OCI-LY7 (cell line): ENCODE measurements at regions not wholly inside any gene's neighbourhood (a gene's known extent, or its start where the extent isn't known, plus 50 kb on each side); places are given as distances from the start of the nearest gene placed in this dataset.

Source experiments
- BruUV-seq: library from RNA; stranded (reverse); fragments of 400-500 nt; replicated peaks from 2 replicates; lab custom pipeline; 2021; lab: Mats Ljungman, UMichigan
- CTCF ChIA-PET: fragments of 300-600 bp; sonication (Branson Sonifier 250); formaldehyde crosslinking; loops from one replicate; lab custom pipeline; 2022; ENCODE audit warnings: antibody characterized with exemption; ENCODE audit not compliant: unreplicated experiment; lab: Charles Lee
- POLR2A ChIA-PET: fragments of 300-600 bp; sonication (Branson Sonifier 250); formaldehyde crosslinking; loops from one replicate; lab custom pipeline; 2022; ENCODE audit warnings: antibody characterized with exemption; lab: Charles Lee
- DNase-seq: peaks from one replicate; pipeline ENCODE4 v3.0.0-alpha.2; 2015; ENCODE audit warnings: low spot score
- H2AFZ ChIP-seq: fragments of 200-600 bp; sonication (generic), shearing (Covaris generic); 2 replicates; pipeline ENCODE4 v1.6.1; 2014; ENCODE audit warnings: mild to moderate bottlenecking, antibody characterized with exemption, low read length, moderate library complexity
- H3K27ac ChIP-seq: fragments of 200-600 bp; sonication (generic); 2 replicates; pipeline ENCODE4 v1.5.1; 2014; ENCODE audit warnings: mixed run types, low read depth, mild to moderate bottlenecking, moderate library complexity, low read length, inconsistent platforms; ENCODE audit not compliant: poor library complexity, severe bottlenecking
- H3K36me3 ChIP-seq: fragments of 200-600 bp; sonication (generic); 2 replicates; pipeline ENCODE4 v1.6.1; 2014; ENCODE audit warnings: mild to moderate bottlenecking, antibody characterized with exemption, low read length, moderate library complexity, mixed read lengths; ENCODE audit not compliant: insufficient read depth
- H3K4me1 ChIP-seq: fragments of 200-600 bp; sonication (generic); 2 replicates; pipeline ENCODE4 v1.5.1; 2014; ENCODE audit warnings: mild to moderate bottlenecking, low read length; ENCODE audit not compliant: insufficient read depth, poor library complexity, severe bottlenecking
- H3K4me2 ChIP-seq: fragments of 200-600 bp; sonication (generic); 2 replicates; pipeline ENCODE4 v1.6.1; 2014; ENCODE audit warnings: mild to moderate bottlenecking, low read length
- H3K4me3 ChIP-seq: fragments of 200-600 bp; sonication (generic); 2 replicates; pipeline ENCODE4 v1.5.1; 2014; ENCODE audit warnings: mild to moderate bottlenecking, low read depth, low read length; ENCODE audit not compliant: poor library complexity, severe bottlenecking
- H3K79me2 ChIP-seq: fragments of 200-600 bp; sonication (generic); 2 replicates; pipeline ENCODE4 v1.6.1; 2016; ENCODE audit warnings: low read depth, mild to moderate bottlenecking, low read length, moderate library complexity, mixed read lengths; ENCODE audit not compliant: insufficient read depth
- H3K9me2 ChIP-seq: fragments of 200-600 bp; sonication (generic); 2 replicates; pipeline ENCODE4 v1.6.1; 2016; ENCODE audit warnings: mild to moderate bottlenecking, low read length, mixed read lengths; ENCODE audit not compliant: insufficient read depth
- H3K9me3 ChIP-seq: fragments of 200-600 bp; sonication (generic); 2 replicates; pipeline ENCODE4 v1.6.1; 2014; ENCODE audit warnings: mild to moderate bottlenecking, mixed run types, low read length, mixed read lengths
- H4K20me1 ChIP-seq: fragments of 200-600 bp; sonication (generic); 2 replicates; pipeline ENCODE4 v1.6.1; 2014; ENCODE audit warnings: mild to moderate bottlenecking, antibody characterized with exemption, low read length, moderate library complexity, mixed read lengths; ENCODE audit not compliant: insufficient read depth
- CTCF ChIP-seq: fragments of 200-600 bp; sonication (generic); conservative IDR thresholded peaks from 2 replicates; pipeline ENCODE4 v1.5.1; 2014; ENCODE audit warnings: mild to moderate bottlenecking, antibody characterized with exemption, low read length, moderate library complexity, mixed read lengths
- EZH2phosphoT487 ChIP-seq: fragments of 200-600 bp; sonication (generic); IDR thresholded peaks from 2 replicates; pipeline ENCODE4 v1.6.1; 2018; ENCODE audit warnings: low read depth, borderline replicate concordance, mild to moderate bottlenecking, mixed run types, antibody characterized with exemption, low read length, moderate library complexity, mixed read lengths
- intact Hi-C: fragments of 100-400 bp; cut with micrococcal nuclease; formaldehyde crosslinking; loops from one replicate; pipeline ENCODE4 v1.10.0; 2022; ENCODE audit not compliant: unreplicated experiment

GRCh38 chr4:19375931-19376330, 875.8 kb upstream of the SLIT2 start:
- no peak overlapping the region for H3K27ac ChIP-seq
- DNase-seq: no peak
- H4K20me1 ChIP-seq: no peaks in the 10 kb centered on the region
- H3K36me3 ChIP-seq: no peaks in the 10 kb centered on the region
- no peak overlapping the region for H3K4me3 ChIP-seq
- intact Hi-C loops: no loop called here
- TF ChIP-seq EZH2phosphoT487: no peak
- H3K79me2 ChIP-seq: no peaks in the 10 kb centered on the region
- no peaks in the 10 kb centered on the region for H3K9me2 ChIP-seq
- BruUV-seq: no TSS peak
- H3K4me1 ChIP-seq: no peaks in the 10 kb centered on the region
- POLR2A ChIA-PET: no interaction called here
- H3K9me3 ChIP-seq: no peaks in the 10 kb centered on the region
- no peak overlapping the region for H3K4me2 ChIP-seq
- no peak overlapping the region for H2AFZ ChIP-seq
- CTCF ChIA-PET: no interaction called here

- intact Hi-C loops: no loop called here
- Histone ChIP-seq H3K9me3 (no peaks in the 10 kb centered on the region), H3K79me2 (no peaks in the 10 kb centered on the region), H3K36me3 (no peaks in the 10 kb centered on the region), H3K9me2 (no peaks in the 10 kb centered on the region), H3K4me1 (no peaks in the 10 kb centered on the region), H4K20me1 (no peaks in the 10 kb centered on the region), H3K27ac (no peak overlapping the region), H3K4me3 (no peak overlapping the region), H3K4me2 (no peak overlapping the region), H2AFZ (no peak overlapping the region)
- TF ChIP-seq EZH2phosphoT487: no peak
- no peak for TF ChIP-seq CTCF
- no TSS peak for BruUV-seq
- DNase-seq: no peak
- ChIA-PET POLR2A (no interaction called here), CTCF (no interaction called here)
Observed at GRCh38 chr4:19375136-19375804, 876.4 kb upstream of the SLIT2 start.

- no peaks in the 10 kb centered on the region for H4K20me1 ChIP-seq
- no peaks in the 10 kb centered on the region for H3K9me3 ChIP-seq
- H3K79me2 ChIP-seq: no peaks in the 10 kb centered on the region
- no peak overlapping the region for H3K4me2 ChIP-seq
- H3K9me2 ChIP-seq: no peaks in the 10 kb centered on the region
- H2AFZ ChIP-seq: no peak overlapping the region
- no peak for TF ChIP-seq CTCF
- intact Hi-C loops: no loop called here
- H3K36me3 ChIP-seq: no peaks in the 10 kb centered on the region
- no peak overlapping the region for H3K4me3 ChIP-seq
- POLR2A ChIA-PET: interaction anchor here (0.7 kb wide), 1 partner anchor 138 kb away, joined by 3 read pairs; no protein-coding TSS in a partner anchor
- DNase-seq: no peak
- H3K4me1 ChIP-seq: no peaks in the 10 kb centered on the region
- no TSS peak for BruUV-seq
- CTCF ChIA-PET: no interaction called here
- no peak overlapping the region for H3K27ac ChIP-seq
Observed at GRCh38 chr4:19372390-19372789, 879.3 kb upstream of the SLIT2 start.
